22Rv1 (cell line): ENCODE measurements at regions not wholly inside any gene's neighbourhood (a gene's known extent, or its start where the extent isn't known, plus 50 kb on each side); places are given as distances from the start of the nearest gene placed in this dataset.

Source experiments
- H3K27ac ChIP-seq: fragments of 450-650 bp; 2 replicates; pipeline ENCODE4 v1.5.1; 2017
- CTCF ChIP-seq: fragments of 450-650 bp; IDR thresholded peaks from 2 replicates; pipeline ENCODE4 v1.5.1; 2017; ENCODE audit warnings: mild to moderate bottlenecking
- ZFX ChIP-seq: fragments of 450-650 bp; IDR thresholded peaks from 2 replicates; pipeline ENCODE4 v1.6.1; 2017; ENCODE audit warnings: antibody characterized with exemption, borderline replicate concordance

DNA sequence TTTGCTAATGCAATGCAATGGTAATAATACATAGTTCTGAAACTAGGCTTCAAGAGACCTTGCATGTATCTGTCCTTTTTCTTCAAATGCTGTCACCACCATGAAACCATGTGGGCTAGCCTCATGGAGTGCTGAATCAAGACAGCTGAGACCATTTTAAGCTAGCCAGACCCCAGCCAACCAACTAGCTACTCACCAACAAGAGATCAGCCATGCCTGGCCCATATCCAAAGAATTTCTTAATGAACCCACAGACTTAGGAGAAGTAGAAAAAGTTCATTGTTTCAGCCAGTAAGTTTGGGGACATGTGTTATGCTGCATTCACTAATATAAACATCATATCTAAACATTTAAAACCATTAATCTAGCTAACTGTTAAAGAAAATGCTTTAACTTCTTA, 139.8 kb upstream of the EDIL3 start:
- H3K27ac ChIP-seq = no peak overlapping the region
- TF ChIP-seq ZFX (no peak), CTCF (no peak)

DNA sequence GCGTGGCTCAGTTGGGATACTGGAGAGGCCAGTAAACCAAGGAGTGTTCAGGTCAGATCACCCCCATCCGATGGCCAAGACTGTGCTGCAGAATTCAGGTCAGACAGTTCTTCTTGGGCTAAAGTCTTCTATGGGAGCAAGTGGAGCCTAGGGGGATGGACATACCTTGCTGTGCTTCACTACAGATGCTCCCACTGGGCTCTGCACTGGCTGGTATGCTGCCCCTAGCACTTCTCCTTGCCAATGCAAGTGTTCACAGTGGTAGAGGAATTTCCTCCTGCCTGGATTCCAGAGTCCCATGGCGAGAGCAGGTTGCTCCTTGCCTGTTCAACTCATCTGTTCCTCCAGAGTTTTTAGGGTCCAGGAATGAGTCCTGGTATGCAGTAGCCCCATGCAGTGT, 134.2 kb upstream of the EDIL3 start:
- TF ChIP-seq CTCF (no peak), ZFX (no peak)
- H3K27ac ChIP-seq = no peak overlapping the region

DNA sequence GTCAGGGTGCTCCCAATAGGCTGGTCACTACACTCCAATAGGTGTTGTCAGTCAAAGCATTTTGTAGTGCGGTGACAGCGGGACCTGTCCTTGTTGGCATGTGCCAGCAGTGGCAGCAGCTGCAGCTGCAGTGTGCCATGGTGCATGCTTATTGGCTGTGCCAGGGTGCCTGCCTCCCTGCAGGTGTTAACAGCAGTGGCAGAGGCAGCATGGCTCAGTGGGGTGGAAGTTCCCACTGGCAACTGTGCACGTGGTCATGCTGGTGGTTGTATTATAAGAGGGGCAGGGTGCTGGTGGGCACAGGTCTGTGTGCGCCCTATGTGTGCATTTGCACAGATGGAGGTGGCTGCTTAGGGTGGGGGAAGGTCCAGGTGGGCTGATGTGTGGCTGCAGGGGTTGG, 133.7 kb upstream of the EDIL3 start:
- TF ChIP-seq ZFX = no peak
- no peak for TF ChIP-seq CTCF
- no peak overlapping the region for H3K27ac ChIP-seq

GRCh38 chr5:84506625-84507024, 121.9 kb upstream of the EDIL3 start:
- H3K27ac ChIP-seq = no peak overlapping the region
- no peak for TF ChIP-seq CTCF
- TF ChIP-seq ZFX = no peak

DNA sequence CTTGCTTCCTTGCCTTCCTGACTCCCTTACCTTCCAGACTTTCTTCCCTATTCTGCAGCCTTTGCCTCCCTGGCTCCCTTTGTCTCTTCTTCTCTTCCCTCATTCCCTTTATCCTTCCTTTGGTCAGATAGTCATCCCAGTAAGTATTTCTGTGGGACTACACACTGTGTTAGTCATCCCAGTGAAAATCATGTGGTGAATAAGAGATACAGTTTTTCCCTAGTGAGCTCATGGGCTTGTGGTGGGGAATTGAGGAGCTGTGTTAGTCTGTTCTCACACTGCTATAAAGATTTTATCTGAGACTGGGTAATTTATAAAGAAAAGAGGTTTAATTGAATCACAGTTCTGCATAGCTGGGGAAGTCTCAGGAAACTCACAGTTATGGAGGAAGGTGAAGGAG, 109.8 kb upstream of the EDIL3 start:
- no peak for TF ChIP-seq ZFX
- TF ChIP-seq CTCF = no peak
- H3K27ac ChIP-seq = no peak overlapping the region

- no peak overlapping the region for H3K27ac ChIP-seq
- TF ChIP-seq CTCF (no peak), ZFX (no peak)
These were observed 103.3 kb upstream of the EDIL3 start for GRCh38 chr5:84487963-84488362.

DNA sequence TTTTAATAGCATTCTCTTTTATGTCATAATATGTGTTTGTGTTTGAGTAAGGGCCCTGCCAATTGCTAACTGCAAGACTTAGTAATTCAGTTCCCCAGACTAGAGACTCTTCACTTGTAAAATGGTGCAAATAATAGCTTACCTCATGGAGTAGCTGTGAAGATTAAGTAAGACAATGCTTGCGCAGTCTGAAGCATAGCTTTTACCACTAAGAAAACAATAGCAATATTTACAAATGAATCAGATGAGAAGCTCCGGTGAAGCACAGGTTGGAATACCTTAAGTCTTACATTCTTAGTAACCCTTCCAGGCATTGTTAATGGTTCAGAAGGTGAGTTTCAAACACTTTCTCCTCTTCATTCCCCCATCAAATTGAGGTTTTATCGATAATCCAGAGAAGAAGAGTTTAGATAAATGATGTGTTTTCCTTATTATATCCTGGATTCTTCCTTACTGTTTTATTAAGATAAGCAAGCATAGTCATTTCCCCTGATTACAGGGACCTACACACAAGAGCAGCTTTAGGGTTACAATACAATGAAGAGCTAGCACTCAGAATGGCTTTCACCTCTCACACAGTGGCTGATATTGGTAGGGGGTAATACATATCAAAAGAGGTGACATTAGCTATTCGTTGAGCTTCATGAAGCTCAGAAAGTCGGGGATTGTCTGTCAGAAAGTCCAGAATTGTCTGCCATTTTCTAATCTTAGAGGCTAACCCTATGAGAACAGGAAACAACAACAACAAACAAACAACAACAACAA, 96.4 kb upstream of the EDIL3 start:
- no peak overlapping the region for H3K27ac ChIP-seq
- TF ChIP-seq ZFX (no peak), CTCF (no peak)
